ENCODE measurements at regions not wholly inside any gene's neighbourhood (a gene's known extent, or its start where the extent isn't known, plus 50 kb on each side); places are given as distances from the start of the nearest gene placed in this dataset.

GRCh38 chr5:5678909-5679308 lies 256.4 kb downstream of the ICE1 start:
- no peak for TF ChIP-seq POLR2A (IDR thresholded peaks at IDR 0.05; ENCODE audit: low read depth, low read length)
- TF ChIP-seq POLR2AphosphoS5 (IDR thresholded peaks at IDR 0.05; ENCODE audit: low read depth, low read length) = no peak

All from GM12892 (cell line).